Mucosa of rectum (tissue), 2 donors: ENCODE measurements at regions not wholly inside any gene's neighbourhood (a gene's known extent, or its start where the extent isn't known, plus 50 kb on each side); places are given as distances from the start of the nearest gene placed in this dataset.

Experiments used
- H3K27ac ChIP-seq, 2 donors: one replicate each; pipeline ENCODE4 v1.7.0; 2013; ENCODE audit warnings: inconsistent platforms in 2 of 2, low read depth in 2 of 2, low read length in 2 of 2
- H3K27me3 ChIP-seq, 2 donors: one replicate each; pipeline ENCODE4 v1.7.0; 2013; ENCODE audit warnings: low read length in 2 of 2; ENCODE audit not compliant: control insufficient read depth in 2 of 2, insufficient read depth in 2 of 2
- H3K36me3 ChIP-seq, 2 donors: one replicate each; pipeline ENCODE4 v1.7.0; 2013; ENCODE audit warnings: low read length in 2 of 2; ENCODE audit not compliant: control insufficient read depth in 2 of 2, insufficient read depth in 2 of 2
- H3K4me1 ChIP-seq, 2 donors: one replicate each; pipeline ENCODE4 v1.7.0; 2013; ENCODE audit warnings: low read length in 2 of 2, mild to moderate bottlenecking in 1 of 2; ENCODE audit not compliant: control insufficient read depth in 2 of 2, insufficient read depth in 2 of 2
- H3K4me3 ChIP-seq, 2 donors: one replicate each; pipeline ENCODE4 v1.7.0; 2013; ENCODE audit warnings: low read length in 2 of 2
- H3K9ac ChIP-seq, 2 donors: one replicate each; pipeline ENCODE4 v1.7.0; 2013; ENCODE audit warnings: low read length in 2 of 2, low read depth in 1 of 2, mild to moderate bottlenecking in 1 of 2
- H3K9me3 ChIP-seq, 2 donors: one replicate each; pipeline ENCODE4 v1.7.0; 2013; ENCODE audit warnings: low read length in 2 of 2; ENCODE audit not compliant: control insufficient read depth in 2 of 2
- donor health status: healthy.
- donor health status: Normal muscosa, but diverticular disease.

DNA sequence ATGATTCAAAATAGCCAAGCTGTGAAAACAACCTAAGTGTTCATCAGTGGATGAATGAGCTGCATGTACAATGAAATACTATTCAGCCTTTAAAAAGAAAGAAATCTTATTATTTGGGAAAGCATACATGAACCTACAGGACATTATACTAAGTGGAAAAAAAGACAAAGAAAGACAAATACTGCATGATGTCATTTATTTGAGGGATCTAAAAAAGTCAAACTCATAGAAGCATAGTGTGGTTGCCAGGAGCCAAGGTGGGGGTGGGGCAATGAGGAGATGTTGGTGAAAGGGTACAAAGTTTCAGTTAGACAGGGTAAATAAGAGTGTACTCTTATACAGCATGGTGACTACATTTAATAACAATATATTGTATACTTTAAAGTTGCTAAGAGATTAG is 261.5 kb downstream of the PARP8 start:
- H3K4me1 ChIP-seq: no peaks in the 10 kb centered on the region
- no peak overlapping the region for H3K4me3 ChIP-seq
- no peaks in the 10 kb centered on the region for H3K9me3 ChIP-seq
- no peaks in the 10 kb centered on the region for H3K36me3 ChIP-seq
- no peak overlapping the region for H3K9ac ChIP-seq
- no peak overlapping the region for H3K27ac ChIP-seq
- H3K27me3 ChIP-seq: no peaks in the 10 kb centered on the region

DNA sequence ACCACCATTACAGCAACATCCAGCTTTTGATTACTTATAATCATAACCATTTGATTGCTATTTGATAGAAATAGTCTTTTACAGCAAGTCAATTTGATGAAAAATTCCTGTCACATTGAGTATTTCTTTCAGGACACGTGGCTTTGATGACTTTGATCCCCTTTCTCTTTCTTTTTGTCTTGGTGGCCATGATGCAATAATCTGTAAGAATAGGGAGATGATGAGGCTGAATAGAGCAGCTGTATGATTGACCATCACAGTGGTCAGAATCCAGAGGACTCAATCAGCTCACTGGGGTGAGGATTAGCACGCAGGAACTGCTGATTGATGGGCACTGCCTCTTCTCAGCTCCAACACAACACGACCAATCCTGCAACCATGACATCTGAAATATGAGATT is 262.7 kb downstream of the PARP8 start:
- H3K36me3 ChIP-seq: no peaks in the 10 kb centered on the region

DNA sequence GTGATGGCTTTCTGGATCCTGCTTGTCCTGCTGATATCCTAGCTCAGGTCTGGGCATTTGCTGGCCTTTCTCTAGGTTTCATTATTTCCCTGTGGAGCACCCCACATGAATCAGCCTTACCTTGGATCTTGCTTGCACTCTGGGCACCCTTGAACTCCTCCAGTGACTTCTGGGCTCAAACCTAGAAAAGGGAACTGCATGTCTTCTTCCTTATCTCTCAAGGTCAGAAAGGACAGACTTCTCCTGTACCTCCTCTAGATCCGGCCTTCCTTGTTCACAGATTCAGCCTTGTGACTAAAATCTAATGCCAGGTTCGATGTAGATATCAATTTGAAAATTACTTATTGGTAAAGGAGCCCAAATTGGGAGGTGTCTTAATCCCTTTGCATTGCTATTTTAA is 267.9 kb downstream of the PARP8 start:
- H3K27ac ChIP-seq: no peak overlapping the region
- H3K9me3 ChIP-seq: no peaks in the 10 kb centered on the region
- H3K4me1 ChIP-seq: no peaks in the 10 kb centered on the region
- no peak overlapping the region for H3K9ac ChIP-seq
- H3K4me3 ChIP-seq: no peak overlapping the region
- no peaks in the 10 kb centered on the region for H3K36me3 ChIP-seq
- H3K27me3 ChIP-seq: no peaks in the 10 kb centered on the region

More for the DNA sequence above, 262.7 kb downstream of the PARP8 start:
- no peak overlapping the region for H3K9ac ChIP-seq
- H3K27ac ChIP-seq: no peak overlapping the region
- no peaks in the 10 kb centered on the region for H3K9me3 ChIP-seq
- H3K4me3 ChIP-seq: no peak overlapping the region
- H3K27me3 ChIP-seq: no peaks in the 10 kb centered on the region
- no peaks in the 10 kb centered on the region for H3K4me1 ChIP-seq

DNA sequence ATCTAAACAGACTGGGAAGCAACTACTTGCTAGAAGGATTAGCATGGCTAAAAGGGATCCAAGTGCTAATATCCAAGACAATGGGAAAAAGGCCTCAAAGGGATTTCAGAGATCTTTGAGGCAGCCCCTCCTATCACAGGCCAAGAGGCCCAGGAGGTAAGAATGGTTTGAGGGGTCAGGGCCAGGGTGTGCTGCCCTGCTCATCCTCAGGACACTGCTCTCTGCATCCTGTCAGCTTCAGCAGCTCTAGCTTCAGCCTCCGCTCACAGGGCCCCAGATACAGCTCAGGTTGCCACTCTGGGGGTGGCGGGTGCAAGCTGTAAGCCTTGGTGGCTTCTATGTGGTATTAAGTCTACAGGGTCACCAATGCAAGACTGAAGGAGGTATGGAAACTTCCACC is 278.7 kb downstream of the PARP8 start:
- no peak overlapping the region for H3K9ac ChIP-seq
- H3K27me3 ChIP-seq: no peaks in the 10 kb centered on the region
- H3K27ac ChIP-seq: no peak overlapping the region
- H3K9me3 ChIP-seq: no peaks in the 10 kb centered on the region
- no peaks in the 10 kb centered on the region for H3K36me3 ChIP-seq
- no peak overlapping the region for H3K4me3 ChIP-seq
- no peaks in the 10 kb centered on the region for H3K4me1 ChIP-seq

DNA sequence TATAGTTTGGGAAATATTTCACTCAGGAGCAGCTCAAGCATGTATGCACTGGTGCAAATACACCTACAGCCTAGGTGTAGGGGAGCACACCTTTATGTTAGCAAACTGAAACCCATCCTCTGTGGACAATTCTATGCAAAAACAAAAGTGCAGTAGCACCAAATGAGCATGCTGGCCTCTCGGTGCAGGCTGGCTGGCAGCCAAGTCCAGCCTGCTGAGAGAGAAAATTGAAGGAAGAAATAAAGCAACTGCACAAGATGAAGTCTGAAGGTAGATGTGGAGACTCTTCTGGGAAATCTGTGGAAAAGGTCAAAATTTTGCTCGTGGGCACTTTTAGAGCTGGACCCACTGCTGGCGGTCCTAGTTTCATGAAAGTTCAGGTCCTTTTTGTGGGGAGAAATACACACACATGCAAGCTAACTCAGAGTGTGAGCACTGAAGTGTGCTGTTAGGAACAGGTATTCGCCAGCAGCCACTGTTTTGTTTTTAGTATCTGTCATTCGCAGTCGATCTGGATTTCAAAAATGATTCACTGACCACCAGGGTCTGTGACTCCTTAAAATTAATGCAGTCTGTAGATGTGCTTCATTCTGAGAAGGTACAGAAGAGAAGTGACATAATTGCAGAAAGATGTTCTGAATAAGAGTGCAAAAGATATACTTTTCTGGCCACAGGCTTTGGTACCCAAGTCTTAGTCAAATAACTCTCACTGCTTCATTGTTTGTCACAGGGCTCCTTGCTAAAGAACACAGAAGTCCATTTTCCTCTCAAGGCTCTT is 281.7 kb downstream of the PARP8 start:
- Histone ChIP-seq H3K9me3 (no peaks in the 10 kb centered on the region), H3K9ac (no peak overlapping the region), H3K36me3 (no peaks in the 10 kb centered on the region), H3K4me1 (no peaks in the 10 kb centered on the region), H3K27me3 (no peaks in the 10 kb centered on the region), H3K27ac (no peak overlapping the region), H3K4me3 (no peak overlapping the region)

DNA sequence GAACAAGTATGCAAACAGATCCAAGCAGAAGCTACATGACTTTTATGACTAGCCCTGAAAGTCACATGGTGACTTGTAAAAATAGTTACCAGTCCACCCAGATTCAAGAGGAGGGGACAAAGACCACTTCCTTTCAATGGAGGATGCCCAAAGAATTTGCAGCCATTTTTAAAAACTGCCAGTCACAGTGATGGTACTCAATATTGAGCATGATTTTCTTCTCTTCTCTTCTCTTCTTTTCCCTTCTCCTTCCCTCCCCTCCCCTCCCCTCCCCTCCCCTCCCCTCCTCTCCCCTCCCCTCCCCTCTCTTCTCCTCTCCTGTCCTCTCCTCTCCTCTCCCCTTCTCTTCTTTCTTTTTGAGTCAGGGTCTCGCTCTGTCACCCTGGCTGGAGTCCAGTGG is 286.9 kb downstream of the PARP8 start:
- H3K27ac ChIP-seq: no peak overlapping the region
- no peaks in the 10 kb centered on the region for H3K36me3 ChIP-seq
- H3K9me3 ChIP-seq: no peaks in the 10 kb centered on the region
- H3K9ac ChIP-seq: no peak overlapping the region
- H3K27me3 ChIP-seq: no peaks in the 10 kb centered on the region
- H3K4me1 ChIP-seq: no peaks in the 10 kb centered on the region
- H3K4me3 ChIP-seq: no peak overlapping the region

DNA sequence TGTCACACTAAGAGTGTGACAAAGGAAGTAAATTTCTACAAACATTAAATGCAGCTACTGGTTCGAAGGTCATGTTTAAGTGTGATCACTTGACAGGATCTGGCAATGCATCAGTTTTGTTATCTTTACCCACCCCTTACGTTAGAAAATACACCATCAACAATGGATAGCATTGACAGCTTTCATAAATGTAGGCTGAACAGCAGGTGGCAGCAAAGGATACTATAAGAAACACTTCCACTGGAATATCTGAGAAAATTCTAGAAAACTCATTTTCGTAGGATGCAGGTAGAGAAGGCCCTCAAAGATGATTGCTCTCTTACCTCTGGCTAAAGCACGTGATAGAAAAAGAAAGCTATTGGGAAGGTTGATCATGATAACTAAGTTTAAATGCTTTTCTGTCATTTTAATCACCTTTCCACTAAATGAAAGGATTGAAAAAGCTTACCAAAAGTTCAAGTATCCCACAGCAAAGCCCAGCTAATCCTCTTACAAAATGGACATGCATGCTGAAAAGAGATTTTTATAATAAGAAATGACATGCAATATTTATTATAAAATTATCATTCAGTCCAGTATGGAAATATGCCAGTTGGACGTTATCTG is 292.5 kb downstream of the PARP8 start:
- Histone ChIP-seq H3K9me3 (no peaks in the 10 kb centered on the region), H3K9ac (no peak overlapping the region), H3K4me1 (peaks cover 6 to 7% of the 10 kb centered on the region in 2 donors), H3K27ac (no peak overlapping the region), H3K36me3 (no peaks in the 10 kb centered on the region), H3K4me3 (no peak overlapping the region), H3K27me3 (peaks cover 2 to 4% of the 10 kb centered on the region in 2 donors)

DNA sequence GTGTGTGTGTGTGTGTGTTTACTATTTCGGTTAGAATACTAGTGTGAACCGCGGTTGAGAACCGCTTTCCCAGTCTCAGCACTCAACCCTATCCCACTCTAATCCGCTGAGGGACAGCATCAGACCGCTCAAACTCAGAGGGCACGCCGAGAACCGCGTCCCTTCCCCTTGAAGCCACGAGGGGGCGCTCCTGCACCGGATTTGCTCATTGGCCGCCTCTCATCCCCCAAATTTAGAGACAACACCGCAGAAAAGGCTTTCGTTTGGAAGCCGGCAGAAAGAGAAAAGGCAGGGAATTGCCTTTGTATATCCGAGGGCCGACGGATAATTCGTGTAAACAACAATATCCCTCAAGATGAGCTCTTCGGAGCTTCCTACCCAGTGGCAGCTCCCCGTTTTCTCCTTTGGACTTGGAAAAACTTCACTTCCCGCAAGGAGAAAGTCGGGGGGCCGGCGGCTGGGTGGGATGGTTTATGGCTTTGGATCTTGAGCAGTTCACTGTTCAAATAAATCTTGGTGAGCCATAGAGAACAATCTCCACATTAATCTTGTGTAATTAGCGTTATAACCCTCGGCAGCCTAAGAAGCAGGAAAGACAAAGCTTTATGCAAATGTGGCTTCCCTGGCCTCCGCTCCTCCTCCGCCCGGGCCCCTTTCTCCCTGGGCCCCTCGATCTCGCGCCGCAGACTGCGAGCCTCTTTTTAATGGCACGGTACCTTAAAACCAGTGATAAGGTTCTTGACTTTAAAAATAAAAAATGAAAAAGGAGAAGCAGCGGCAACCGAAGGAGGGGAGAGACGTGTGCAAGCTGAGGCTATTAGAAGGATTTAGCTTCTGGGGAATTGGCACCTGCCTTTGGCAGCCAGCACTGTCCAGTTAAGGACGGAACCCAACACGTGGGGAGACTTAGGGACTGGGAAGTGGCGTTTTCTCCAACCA is 296.8 kb downstream of the PARP8 start:
- Histone ChIP-seq H3K4me1 (peaks cover 6 to 10% of the 10 kb centered on the region in 2 donors), H3K27ac (peak overlapping the region in 1 of 2 donors; percentile 12), H3K4me3 (peak overlapping the region; percentile 46 to 67), H3K9me3 (no peaks in the 10 kb centered on the region), H3K27me3 (peaks cover 29 to 31% of the 10 kb centered on the region in 2 donors), H3K9ac (peak overlapping the region in 1 of 2 donors; percentile 29), H3K36me3 (no peaks in the 10 kb centered on the region)

DNA sequence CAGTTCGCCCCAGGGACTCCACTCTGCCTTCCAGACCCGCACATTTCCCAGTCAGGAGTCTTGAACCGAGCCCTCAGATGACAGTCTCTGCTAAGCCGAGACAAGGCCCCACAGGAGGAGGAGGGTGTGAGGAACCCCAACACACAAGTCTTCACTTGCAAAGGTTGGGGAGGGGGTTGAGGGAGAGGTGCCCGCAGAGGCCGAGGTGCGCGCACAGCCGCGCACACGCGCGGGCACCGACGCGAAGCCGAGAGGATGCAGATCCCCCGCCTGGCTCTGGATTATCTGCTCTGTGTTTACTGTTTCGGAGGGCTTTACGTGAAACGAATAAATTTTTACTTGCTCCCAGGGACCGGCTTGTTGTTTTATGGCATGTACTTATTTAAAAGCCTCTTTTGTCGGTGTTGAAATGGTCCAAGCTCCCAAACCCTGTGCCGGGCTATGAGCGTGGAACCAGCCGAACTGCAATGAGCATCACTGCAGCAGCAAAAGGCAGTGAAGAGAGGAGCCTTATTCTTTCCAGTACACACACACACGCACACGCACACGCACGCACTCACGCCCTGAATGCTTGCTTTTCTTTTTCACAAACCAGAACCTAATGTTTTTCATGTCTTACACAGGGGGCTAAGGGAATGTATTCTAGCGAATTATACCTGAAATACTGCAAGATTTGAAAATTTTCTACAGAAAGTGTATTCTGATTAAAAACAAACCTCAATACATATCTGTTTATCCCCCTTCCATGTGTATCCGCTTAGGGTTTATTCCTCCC is 297.7 kb downstream of the PARP8 start:
- Histone ChIP-seq H3K27ac (no peak overlapping the region), H3K9me3 (no peaks in the 10 kb centered on the region), H3K27me3 (peaks cover 39% of the 10 kb centered on the region in 2 donors), H3K9ac (no peak overlapping the region), H3K36me3 (no peaks in the 10 kb centered on the region), H3K4me1 (peaks cover 6 to 10% of the 10 kb centered on the region in 2 donors), H3K4me3 (peak overlapping the region in 1 of 2 donors; percentile 42)
